Activated gamma-delta T cell (primary cell): ENCODE measurements at regions not wholly inside any gene's neighbourhood (a gene's known extent, or its start where the extent isn't known, plus 50 kb on each side); places are given as distances from the start of the nearest gene placed in this dataset.

Experiments used
- DNase-seq: peaks from one replicate; lab custom pipeline; 2025; lab: John Stamatoyannopoulos, UW

- DNase-seq = no peak
These were observed 193.3 kb downstream of the CD47 start for GRCh38 chr3:107897471-107898061.

DNA sequence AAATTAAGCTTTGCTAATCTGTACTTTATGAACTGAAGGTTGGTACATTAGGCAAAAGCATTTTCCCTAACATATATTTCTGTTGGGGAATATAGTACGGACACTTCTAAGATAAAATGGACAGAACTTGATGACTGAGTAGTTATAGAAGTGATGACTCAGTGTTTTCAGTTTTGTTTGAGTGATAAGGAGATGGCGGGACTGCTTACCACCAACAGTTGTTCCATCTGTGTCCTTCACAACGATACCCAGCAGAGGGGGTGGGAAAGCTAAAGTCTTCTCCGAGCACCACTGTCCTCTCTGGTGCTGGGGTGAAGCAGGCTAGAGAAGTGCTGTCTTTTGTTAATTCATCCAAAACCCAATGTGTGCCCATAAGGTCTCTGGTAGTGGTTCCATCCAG, 195.8 kb downstream of the CD47 start:
- DNase-seq = no peak

GRCh38 chr3:107892955-107893624, 197.7 kb downstream of the CD47 start:
- DNase-seq = no peak

DNA sequence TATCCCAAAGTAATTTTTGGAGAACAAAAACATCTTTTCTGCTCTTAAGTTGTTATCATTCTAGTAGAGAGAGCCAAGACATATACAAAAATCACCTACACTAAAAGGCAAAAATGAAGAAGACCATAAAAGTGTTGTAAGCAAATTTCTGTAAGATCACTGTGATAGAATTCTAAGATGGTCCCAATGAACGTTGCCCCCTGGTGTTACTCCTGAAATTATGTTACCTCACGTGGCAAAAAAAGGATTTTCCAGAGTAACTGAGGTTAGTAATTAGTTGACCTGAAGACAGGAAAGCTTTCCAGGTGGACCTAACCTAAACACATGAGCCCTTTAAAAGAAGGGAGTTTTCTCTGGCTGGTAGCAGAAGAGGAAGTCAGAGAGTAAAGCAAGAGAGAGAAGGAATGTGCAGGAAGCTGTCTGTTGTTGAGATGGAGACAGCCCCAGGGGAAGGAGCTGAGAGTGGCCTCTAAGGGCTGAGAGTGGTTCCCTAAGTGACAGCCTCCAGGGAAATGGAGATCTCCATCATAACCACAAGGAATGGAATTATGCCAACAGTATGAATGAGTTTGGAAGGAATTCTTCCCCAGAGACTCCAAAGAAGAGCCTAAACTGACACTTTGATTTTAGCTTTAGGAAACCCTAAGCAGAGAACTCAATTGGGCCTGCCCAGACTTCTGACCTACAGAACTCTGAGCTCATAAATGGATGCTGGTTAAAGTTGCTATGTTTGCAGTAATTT, 205.9 kb downstream of the CD47 start:
- no peak for DNase-seq

- DNase-seq = no peak
These were observed 206.8 kb downstream of the CD47 start for GRCh38 chr3:107884028-107884427.

DNA sequence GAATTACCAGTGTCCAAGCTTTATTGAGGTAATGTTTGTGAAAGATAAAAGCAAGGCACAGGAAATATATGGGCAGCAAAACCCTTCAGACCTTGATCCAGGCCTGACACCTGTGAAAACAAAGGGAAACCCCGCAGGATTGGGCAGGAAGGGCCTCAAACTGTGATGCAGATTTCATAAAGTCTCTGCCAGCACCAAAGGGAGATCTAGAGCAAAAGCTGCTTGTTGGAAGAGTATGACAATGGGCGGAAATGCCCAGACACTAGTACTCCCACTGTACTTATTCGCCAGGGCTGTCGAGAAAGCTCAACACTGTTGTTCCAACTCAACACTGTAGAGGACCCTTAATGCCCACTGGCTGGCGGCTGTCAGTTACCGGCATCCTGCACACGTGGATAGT, 207.9 kb downstream of the CD47 start:
- no peak for DNase-seq

DNA sequence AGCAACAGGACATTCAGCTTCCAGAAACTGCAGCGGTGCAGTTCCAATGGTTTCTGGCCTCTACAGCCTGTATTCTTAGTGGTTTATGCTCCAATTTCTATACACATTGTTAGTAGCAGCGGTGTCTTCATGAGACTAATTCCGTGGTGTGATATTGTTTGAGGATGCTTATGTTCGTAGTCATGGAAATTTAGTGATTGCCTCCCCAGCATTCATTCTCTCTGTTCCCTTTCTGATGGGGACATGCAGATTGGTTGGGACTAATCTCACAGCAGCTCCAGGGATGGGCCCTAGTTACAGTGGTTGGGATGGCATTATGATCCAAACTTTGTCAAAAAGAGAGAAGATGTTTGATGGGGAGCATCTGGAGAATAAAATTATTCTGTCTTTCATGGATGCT, 208.6 kb downstream of the CD47 start:
- DNase-seq = no peak

- no peak for DNase-seq
These were observed 209.3 kb downstream of the CD47 start for GRCh38 chr3:107881509-107881908.

GRCh38 chr3:107880702-107881101, 210.1 kb downstream of the CD47 start:
- DNase-seq = no peak

DNA sequence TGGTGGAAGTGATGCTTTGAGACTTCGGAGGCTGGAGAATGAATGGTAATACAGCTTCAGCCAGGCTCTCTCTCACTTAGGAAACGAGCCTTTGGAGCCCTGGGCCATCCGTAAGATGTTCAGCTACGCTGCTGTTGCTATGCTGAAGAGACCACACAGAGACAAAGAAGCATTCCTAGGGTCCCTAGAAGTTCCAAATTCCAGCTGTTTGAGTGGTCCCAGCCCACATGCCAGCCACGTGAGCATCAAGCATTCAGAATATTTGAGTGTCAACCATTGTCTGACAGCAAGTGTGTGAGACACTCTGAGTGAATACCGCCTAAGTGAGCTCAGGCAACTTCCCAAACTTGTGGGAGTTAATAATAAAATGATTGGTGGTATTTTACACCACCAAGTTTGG, 212.9 kb downstream of the CD47 start:
- no peak for DNase-seq

DNA sequence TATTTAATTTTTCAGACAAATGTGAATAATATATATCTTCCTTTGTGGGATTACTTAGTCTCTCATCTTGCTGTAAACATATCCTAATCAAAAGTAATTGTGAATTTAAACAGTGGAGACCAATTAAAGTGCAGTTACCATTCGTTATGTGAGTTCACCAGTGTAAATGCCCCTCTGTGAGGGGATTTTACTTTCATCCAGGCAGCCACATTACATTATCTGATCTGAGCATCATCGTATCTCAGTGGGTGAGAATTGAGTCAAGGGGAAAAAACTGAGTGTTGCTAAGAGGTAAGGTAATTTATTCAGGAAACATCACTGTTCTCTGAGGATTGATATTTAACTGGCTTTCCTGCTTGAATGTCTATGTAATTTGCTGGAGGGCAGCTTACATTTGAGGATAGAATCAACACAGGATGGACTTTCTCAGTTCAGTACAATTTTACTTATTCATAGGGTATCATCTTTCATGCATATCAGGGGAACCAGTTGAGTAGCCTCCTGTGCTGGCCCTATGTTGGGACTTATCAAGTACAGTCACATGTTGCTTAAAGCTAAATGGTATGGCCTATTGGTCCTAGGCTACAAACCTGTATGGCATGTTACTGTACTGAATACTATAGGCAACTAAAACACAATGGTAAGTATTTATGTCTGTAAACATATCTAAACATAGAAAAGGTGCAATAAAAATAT, 219.7 kb downstream of the CD47 start:
- DNase-seq = no peak

GRCh38 chr3:107870096-107870495, 220.7 kb downstream of the CD47 start:
- no peak for DNase-seq

- DNase-seq = no peak
These were observed 222.4 kb downstream of the CD47 start for GRCh38 chr3:107868449-107868848.

- no peak for DNase-seq
These were observed 228.9 kb downstream of the CD47 start for GRCh38 chr3:107861904-107862303.

DNA sequence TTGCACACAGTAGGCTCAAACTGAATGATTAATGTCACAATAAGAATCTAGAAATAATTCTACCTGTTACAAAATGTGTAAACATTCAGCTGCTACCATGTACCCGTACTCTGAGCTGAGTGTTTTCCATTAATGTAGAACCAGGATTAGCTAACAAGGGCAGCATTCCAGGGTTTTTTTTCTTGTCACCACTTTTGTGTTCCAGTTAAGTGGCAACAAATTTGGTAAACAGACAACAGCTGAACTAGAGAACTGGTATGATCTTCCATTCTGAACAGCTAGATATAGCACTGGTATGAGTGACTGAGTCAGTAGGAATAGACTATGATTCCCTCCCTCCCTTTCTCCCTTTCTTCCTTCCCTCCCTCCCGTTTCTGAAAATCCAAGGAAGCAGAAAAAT, 229.4 kb downstream of the CD47 start:
- no peak for DNase-seq
